ENCODE measurements at regions not wholly inside any gene's neighbourhood (a gene's known extent, or its start where the extent isn't known, plus 50 kb on each side); places are given as distances from the start of the nearest gene placed in this dataset.

DNA sequence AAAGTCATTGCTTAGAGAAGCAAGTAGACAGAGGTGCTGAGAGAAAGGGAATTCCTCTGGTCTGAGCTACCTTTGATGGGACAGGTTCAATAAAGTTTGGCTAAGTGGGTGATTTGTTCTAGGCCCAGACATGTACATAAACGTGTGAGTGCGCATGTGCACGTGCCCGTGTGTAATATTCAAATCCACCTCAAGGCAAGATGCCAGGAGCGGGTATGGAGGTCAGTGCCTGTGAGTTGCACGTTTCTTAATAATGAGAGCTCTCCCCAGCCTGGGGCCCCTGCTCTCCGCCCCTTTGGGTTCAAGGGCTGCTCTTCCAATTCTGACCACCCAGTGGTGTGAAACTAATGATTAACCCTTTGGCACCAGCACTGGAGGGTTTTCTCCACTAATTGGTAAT is 53.8 kb upstream of the LMO4 start:
- Histone ChIP-seq H3K4me1 (no peaks in the 10 kb centered on the region), H3K9me3 (no peaks in the 10 kb centered on the region), H3K27me3 (no peaks in the 10 kb centered on the region), H3K36me3 (no peaks in the 10 kb centered on the region), H3K27ac (no peak overlapping the region), H3K4me3 (no peak overlapping the region)
- intact Hi-C loops (cut with DNase I; ENCODE audit: low total_unique reads): no loop called here
- no peak for DNase-seq
- TF ChIP-seq, protein P1, sequence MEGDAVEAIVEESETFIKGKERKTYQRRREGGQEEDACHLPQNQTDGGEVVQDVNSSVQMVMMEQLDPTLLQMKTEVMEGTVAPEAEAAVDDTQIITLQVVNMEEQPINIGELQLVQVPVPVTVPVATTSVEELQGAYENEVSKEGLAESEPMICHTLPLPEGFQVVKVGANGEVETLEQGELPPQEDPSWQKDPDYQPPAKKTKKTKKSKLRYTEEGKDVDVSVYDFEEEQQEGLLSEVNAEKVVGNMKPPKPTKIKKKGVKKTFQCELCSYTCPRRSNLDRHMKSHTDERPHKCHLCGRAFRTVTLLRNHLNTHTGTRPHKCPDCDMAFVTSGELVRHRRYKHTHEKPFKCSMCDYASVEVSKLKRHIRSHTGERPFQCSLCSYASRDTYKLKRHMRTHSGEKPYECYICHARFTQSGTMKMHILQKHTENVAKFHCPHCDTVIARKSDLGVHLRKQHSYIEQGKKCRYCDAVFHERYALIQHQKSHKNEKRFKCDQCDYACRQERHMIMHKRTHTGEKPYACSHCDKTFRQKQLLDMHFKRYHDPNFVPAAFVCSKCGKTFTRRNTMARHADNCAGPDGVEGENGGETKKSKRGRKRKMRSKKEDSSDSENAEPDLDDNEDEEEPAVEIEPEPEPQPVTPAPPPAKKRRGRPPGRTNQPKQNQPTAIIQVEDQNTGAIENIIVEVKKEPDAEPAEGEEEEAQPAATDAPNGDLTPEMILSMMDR (IDR thresholded peaks at IDR 0.05): no peak
- no peak for TF ChIP-seq POLR2A (IDR thresholded peaks at IDR 0.05)

DNA sequence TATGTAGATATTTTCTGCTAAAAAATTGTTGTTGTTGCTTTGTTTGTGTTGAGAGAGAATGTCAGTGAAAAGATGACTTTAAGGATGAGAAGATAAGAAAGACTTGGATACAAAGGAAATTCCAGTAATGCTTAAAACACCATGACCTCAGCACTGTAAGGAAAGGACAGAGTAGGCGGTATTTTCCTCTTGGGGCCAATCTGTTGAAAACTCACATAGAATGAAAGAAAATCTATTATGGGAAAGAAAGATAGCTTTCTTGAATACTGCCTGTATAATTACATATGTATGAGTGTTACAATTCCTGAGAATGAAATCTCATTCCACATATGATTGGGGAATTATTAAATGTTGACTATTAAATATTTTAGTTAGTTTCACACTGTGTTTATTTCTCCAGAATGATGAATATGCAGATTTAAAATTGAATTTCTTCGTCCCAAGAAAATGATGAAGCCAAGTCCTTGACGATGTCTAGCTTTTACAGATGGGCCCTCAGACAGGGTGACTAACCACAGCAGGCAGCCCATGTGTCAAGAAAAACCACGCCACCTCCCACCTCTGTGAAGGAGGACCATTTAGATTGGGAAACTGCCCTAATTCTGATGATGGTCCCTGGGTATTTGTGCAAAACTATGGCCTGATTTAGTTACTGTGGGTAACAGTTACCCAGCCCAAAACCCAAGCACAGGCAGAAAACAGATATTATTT is 49.7 kb upstream of the LMO4 start:
- no peak for DNase-seq
- no peak for TF ChIP-seq POLR2A (IDR thresholded peaks at IDR 0.05)
- TF ChIP-seq, protein P1 (IDR thresholded peaks at IDR 0.05): no peak
- intact Hi-C loops (cut with DNase I; ENCODE audit: low total_unique reads): no loop called here
- Histone ChIP-seq H3K9me3 (no peaks in the 10 kb centered on the region), H3K27me3 (no peaks in the 10 kb centered on the region), H3K36me3 (no peaks in the 10 kb centered on the region), H3K4me1 (no peaks in the 10 kb centered on the region), H3K27ac (peak overlapping the region; percentile 1 to 59), H3K4me3 (no peak overlapping the region)

Measured in uterus (tissue), 3 donors.